Colonic mucosa (tissue), 4 donors: ENCODE measurements at regions not wholly inside any gene's neighbourhood (a gene's known extent, or its start where the extent isn't known, plus 50 kb on each side); places are given as distances from the start of the nearest gene placed in this dataset.

ENCODE experiments used
- DNase-seq: peaks from one replicate; pipeline ENCODE4 v3.0.0-alpha.2; 2020
- H3K27ac ChIP-seq: fragments of 200-600 bp; one replicate; pipeline ENCODE4 v1.8.0; 2021
- H3K27me3 ChIP-seq: fragments of 200-600 bp; one replicate; pipeline ENCODE4 v1.8.0; 2021
- H3K36me3 ChIP-seq: fragments of 200-600 bp; one replicate; pipeline ENCODE4 v1.8.0; 2021
- H3K4me1 ChIP-seq: fragments of 200-600 bp; one replicate; pipeline ENCODE4 v1.8.0; 2021; ENCODE audit warnings: mild to moderate bottlenecking
- H3K4me3 ChIP-seq: fragments of 200-600 bp; one replicate; pipeline ENCODE4 v1.8.0; 2021
- H3K9ac ChIP-seq, 2 donors: one replicate each; pipeline ENCODE4 v1.7.0; 2013; ENCODE audit warnings: control low read depth in 2 of 2, low read depth in 2 of 2, low read length in 2 of 2
- H3K9me3 ChIP-seq: fragments of 200-600 bp; one replicate; pipeline ENCODE4 v1.8.0; 2021
- CTCF ChIP-seq: fragments of 200-600 bp; IDR thresholded peaks from one replicate; pipeline ENCODE4 v1.8.0; 2022; ENCODE audit warnings: antibody characterized with exemption, mild to moderate bottlenecking
- intact Hi-C: fragments of 100-400 bp; cut with DNase I; formaldehyde crosslinking; loops from one replicate; pipeline ENCODE4 v1.14.1; 2022
- donor health status: healthy.
- donor health status: DM: no; HTN: no; CAD: no.
- donor health status: DM: no; HTN: no; CAD: no.

- no peaks in the 10 kb centered on the region for H3K27me3 ChIP-seq
- H3K27ac ChIP-seq, result no peak overlapping the region
- TF ChIP-seq CTCF, result no peak
- H3K4me3 ChIP-seq, result no peak overlapping the region
- H3K9ac ChIP-seq, result no peak overlapping the region
- H3K4me1 ChIP-seq, result no peaks in the 10 kb centered on the region
- no peaks in the 10 kb centered on the region for H3K36me3 ChIP-seq
- H3K9me3 ChIP-seq, result no peaks in the 10 kb centered on the region
- intact Hi-C loops, result no loop called here
- no peak for DNase-seq
Observed at GRCh38 chr2:195368249-195369217, 288.5 kb upstream of the SLC39A10 start.

DNA sequence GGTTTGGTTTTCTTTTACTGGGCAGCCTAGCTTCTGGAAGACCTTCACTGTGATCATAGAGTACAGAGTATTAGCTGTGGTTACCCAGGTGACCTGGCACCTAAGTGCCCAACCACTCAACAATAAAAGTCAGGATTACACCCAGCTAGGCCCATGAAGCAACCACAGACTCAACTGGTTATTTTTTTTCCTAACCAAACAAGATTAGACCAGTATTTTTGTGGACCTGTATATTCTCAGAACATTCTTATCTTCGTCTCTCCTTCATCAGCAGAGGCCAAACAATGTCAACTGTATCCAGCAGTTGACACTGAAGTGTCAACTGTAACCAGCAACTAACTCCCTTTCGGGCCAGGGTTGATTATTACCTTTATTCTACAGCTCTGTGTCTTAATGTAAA lies 289.2 kb upstream of the SLC39A10 start:
- DNase-seq, result no peak
- intact Hi-C loops, result no loop called here
- no peaks in the 10 kb centered on the region for H3K36me3 ChIP-seq
- no peaks in the 10 kb centered on the region for H3K27me3 ChIP-seq
- no peaks in the 10 kb centered on the region for H3K4me1 ChIP-seq
- no peak overlapping the region for H3K27ac ChIP-seq
- H3K9me3 ChIP-seq, result no peaks in the 10 kb centered on the region
- no peak overlapping the region for H3K4me3 ChIP-seq
- no peak overlapping the region for H3K9ac ChIP-seq
- TF ChIP-seq CTCF, result no peak

DNA sequence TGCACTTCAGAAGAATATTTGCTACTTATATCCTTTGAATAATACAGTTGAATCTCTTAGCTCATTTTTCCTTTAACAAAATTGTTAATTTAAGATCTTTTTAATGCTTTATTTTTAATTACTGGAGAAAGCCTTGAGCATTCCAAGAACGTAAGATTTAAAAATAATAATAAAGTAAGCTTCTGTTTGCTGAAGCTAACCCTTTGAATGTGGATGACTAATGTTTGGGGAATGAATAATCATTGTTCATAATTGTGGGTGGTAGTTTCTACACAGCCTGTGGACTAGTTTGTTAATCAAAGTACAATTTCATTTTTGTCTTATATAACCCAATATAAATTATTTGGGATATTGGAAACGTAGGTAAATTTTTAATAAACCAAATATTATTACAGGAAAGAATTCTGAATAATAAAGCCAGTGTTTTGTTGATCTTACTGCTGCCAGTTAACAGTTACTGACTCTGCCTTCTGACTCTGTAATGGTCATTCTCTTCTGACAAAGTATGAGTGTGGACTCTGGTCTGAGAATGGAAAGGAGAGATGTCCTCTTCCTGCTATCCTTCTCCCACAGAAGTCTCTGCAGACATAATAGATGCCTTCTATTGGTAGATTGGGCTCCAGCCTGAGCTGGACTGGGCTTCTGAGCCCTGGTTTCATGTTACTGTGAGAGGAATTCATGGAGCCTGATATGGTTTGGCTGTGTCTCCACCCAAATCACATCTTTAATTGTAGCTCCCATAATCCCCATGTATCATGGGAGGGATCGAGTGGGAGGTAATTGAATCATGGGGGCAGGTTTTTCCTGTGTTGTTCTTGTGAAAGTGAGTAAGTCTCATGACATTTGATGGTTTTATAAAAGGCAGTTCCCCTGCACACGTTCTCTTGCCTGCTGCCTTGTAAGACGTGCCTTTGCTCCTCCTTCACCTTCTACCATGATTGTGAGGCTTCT lies 292.7 kb upstream of the SLC39A10 start:
- H3K4me1 ChIP-seq, result no peaks in the 10 kb centered on the region
- no peak for DNase-seq
- H3K36me3 ChIP-seq, result no peaks in the 10 kb centered on the region
- H3K27me3 ChIP-seq, result no peaks in the 10 kb centered on the region
- no peak for TF ChIP-seq CTCF
- H3K27ac ChIP-seq, result no peak overlapping the region
- no peak overlapping the region for H3K4me3 ChIP-seq
- H3K9ac ChIP-seq, result no peak overlapping the region
- intact Hi-C loops, result no loop called here
- H3K9me3 ChIP-seq, result no peaks in the 10 kb centered on the region

GRCh38 chr2:195363496-195363895 lies 293.5 kb upstream of the SLC39A10 start:
- DNase-seq, result no peak
- H3K4me1 ChIP-seq, result no peaks in the 10 kb centered on the region
- H3K27ac ChIP-seq, result no peak overlapping the region
- H3K9me3 ChIP-seq, result no peaks in the 10 kb centered on the region
- intact Hi-C loops, result no loop called here
- no peak overlapping the region for H3K4me3 ChIP-seq
- H3K9ac ChIP-seq, result no peak overlapping the region
- no peaks in the 10 kb centered on the region for H3K36me3 ChIP-seq
- TF ChIP-seq CTCF, result no peak
- H3K27me3 ChIP-seq, result no peaks in the 10 kb centered on the region

- no peak overlapping the region for H3K27ac ChIP-seq
- no peaks in the 10 kb centered on the region for H3K27me3 ChIP-seq
- no peak for TF ChIP-seq CTCF
- no peaks in the 10 kb centered on the region for H3K36me3 ChIP-seq
- no peaks in the 10 kb centered on the region for H3K9me3 ChIP-seq
- no peaks in the 10 kb centered on the region for H3K4me1 ChIP-seq
- DNase-seq, result no peak
- no peak overlapping the region for H3K4me3 ChIP-seq
- H3K9ac ChIP-seq, result no peak overlapping the region
- intact Hi-C loops, result no loop called here
Observed at GRCh38 chr2:195360242-195360641, 296.8 kb upstream of the SLC39A10 start.
